ENCODE measurements at regions not wholly inside any gene's neighbourhood (a gene's known extent, or its start where the extent isn't known, plus 50 kb on each side); places are given as distances from the start of the nearest gene placed in this dataset.

DNA sequence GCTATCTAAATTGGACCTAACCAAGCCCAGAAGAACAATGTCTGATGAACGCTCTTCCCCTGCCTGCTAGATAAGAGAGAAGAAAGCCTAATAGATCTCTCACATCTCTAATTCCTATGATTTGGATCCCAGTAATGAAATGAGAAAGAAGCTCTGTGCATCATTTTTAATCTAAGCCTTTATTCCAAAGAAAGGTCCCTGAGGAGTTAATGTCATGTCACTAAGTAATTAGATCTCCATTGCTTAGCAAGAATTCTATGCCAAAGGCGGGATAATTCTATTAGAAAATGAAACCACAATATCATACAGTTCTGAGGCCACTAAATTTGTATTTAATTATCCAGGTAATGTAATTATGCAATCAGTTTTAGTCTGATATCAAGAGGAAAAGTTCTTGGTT is 74.2 kb upstream of the TMEM260 start:
- Histone ChIP-seq H3K4me2 (ENCODE audit: insufficient read depth, low read length) (no peak overlapping the region), H3K27ac (ENCODE audit: low read length) (no peak overlapping the region)

DNA sequence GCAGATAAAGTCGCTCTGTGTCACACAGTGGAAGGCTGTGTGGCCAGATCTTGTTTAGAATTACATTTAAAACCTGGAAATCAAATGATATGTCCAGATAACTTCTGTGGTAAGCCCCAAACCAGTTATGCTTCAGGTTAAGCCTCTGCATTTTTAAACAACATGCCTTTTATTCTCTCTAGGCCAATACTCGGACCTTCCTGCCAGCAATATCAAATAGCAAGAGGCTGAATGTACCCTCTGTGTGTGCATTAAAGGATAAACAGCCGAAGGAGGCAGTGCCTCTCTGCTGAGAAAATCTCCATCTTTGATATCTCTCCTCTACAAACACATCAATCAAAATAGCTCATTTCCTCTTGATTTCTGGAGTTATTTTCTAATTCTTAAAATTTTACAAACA is 67.1 kb upstream of the TMEM260 start:
- DNase-seq (no peak), ATAC-seq (ENCODE audit: insufficient read depth, low read depth) (no peak)
- H3K79me2 ChIP-seq (ENCODE audit: insufficient read depth, low read length): no peaks in the 10 kb centered on the region
- no peak overlapping the region for H3K4me2 ChIP-seq (ENCODE audit: insufficient read depth, low read length)
- no peaks in the 10 kb centered on the region for H3K36me3 ChIP-seq (ENCODE audit: insufficient read depth, low read length)
- H3K4me1 ChIP-seq (ENCODE audit: insufficient read depth, low read length): no peaks in the 10 kb centered on the region
- TF ChIP-seq, protein P1, sequence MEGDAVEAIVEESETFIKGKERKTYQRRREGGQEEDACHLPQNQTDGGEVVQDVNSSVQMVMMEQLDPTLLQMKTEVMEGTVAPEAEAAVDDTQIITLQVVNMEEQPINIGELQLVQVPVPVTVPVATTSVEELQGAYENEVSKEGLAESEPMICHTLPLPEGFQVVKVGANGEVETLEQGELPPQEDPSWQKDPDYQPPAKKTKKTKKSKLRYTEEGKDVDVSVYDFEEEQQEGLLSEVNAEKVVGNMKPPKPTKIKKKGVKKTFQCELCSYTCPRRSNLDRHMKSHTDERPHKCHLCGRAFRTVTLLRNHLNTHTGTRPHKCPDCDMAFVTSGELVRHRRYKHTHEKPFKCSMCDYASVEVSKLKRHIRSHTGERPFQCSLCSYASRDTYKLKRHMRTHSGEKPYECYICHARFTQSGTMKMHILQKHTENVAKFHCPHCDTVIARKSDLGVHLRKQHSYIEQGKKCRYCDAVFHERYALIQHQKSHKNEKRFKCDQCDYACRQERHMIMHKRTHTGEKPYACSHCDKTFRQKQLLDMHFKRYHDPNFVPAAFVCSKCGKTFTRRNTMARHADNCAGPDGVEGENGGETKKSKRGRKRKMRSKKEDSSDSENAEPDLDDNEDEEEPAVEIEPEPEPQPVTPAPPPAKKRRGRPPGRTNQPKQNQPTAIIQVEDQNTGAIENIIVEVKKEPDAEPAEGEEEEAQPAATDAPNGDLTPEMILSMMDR (IDR thresholded peaks at IDR 0.05; ENCODE audit: borderline replicate concordance, extremely low read depth, low read length, poor library complexity, severe bottlenecking): no peak
- TF ChIP-seq EZH2 (IDR thresholded peaks at IDR 0.05; ENCODE audit: borderline replicate concordance, low read depth, low read length, severe bottlenecking): no peak
- no peaks in the 10 kb centered on the region for H4K20me1 ChIP-seq (ENCODE audit: insufficient read depth, low read length)
- H3K4me3 ChIP-seq (ENCODE audit: low read depth in 1 of 2, low read length in 2 of 2): no peak overlapping the region
- H2AFZ ChIP-seq (ENCODE audit: low read depth, low read length): no peak overlapping the region
- no peak overlapping the region for H3K27ac ChIP-seq (ENCODE audit: low read length)
- H3K9ac ChIP-seq (ENCODE audit: low read depth, low read length): no peak overlapping the region
- H3K9me3 ChIP-seq (ENCODE audit: insufficient read depth, low read length, severe bottlenecking): no peaks in the 10 kb centered on the region
- H3K27me3 ChIP-seq (ENCODE audit: insufficient read depth, low read length, poor library complexity): peaks cover 45% of the 10 kb centered on the region

More for the DNA sequence above, 74.2 kb upstream of the TMEM260 start:
- Histone ChIP-seq H3K36me3 (ENCODE audit: insufficient read depth, low read length) (no peaks in the 10 kb centered on the region), H3K4me1 (ENCODE audit: insufficient read depth, low read length) (peaks cover 7% of the 10 kb centered on the region), H3K4me3 (ENCODE audit: low read depth in 1 of 2, low read length in 2 of 2) (no peak overlapping the region), H3K9me3 (ENCODE audit: insufficient read depth, low read length, severe bottlenecking) (no peaks in the 10 kb centered on the region), H3K9ac (ENCODE audit: low read depth, low read length) (no peak overlapping the region), H3K27me3 (ENCODE audit: insufficient read depth, low read length, poor library complexity) (peaks cover 21% of the 10 kb centered on the region), H4K20me1 (ENCODE audit: insufficient read depth, low read length) (no peaks in the 10 kb centered on the region), H3K79me2 (ENCODE audit: insufficient read depth, low read length) (no peaks in the 10 kb centered on the region), H2AFZ (ENCODE audit: low read depth, low read length) (no peak overlapping the region)
- DNase-seq (no peak), ATAC-seq (ENCODE audit: insufficient read depth, low read depth) (no peak)
- TF ChIP-seq EZH2 (IDR thresholded peaks at IDR 0.05; ENCODE audit: borderline replicate concordance, low read depth, low read length, severe bottlenecking): no peak
- TF ChIP-seq, protein P1 (IDR thresholded peaks at IDR 0.05; ENCODE audit: borderline replicate concordance, extremely low read depth, low read length, poor library complexity, severe bottlenecking): no peak

DNA sequence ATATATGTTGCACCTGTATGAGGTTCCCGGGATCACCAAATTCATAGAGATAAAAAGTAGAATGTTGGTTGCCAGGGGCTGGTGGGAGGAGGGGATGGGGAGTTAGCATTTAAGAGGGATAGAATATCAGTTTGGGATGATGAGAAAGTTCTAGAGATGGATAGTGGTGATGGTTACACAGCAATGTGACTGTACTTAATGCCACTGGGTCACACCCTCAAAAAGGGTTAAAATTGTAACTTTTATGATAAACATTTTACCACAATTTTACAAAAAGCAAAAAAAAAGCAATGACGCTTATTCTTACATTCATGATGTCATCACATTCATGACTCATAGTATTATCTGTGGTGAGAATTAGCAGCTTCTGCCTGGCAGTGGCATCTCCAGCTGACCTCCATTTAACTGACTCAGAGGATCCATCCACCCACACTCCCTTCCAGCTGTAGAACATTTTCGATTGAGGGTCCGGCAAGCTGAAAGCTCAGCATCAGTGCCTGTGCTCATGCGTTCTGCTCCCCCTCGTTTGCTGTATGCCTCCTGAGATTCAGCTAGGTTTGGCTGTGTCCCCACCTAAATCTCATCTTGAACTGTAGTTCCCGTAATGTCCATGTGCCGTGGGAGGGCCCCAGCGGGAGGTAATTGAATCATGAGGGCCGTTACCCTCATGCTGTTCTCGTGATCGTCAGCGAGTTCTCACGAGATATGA is 64.8 kb upstream of the TMEM260 start:
- DNase-seq: no peak
- Histone ChIP-seq H2AFZ (ENCODE audit: low read depth, low read length) (no peak overlapping the region), H3K4me1 (ENCODE audit: insufficient read depth, low read length) (no peaks in the 10 kb centered on the region), H3K79me2 (ENCODE audit: insufficient read depth, low read length) (no peaks in the 10 kb centered on the region), H3K36me3 (ENCODE audit: insufficient read depth, low read length) (no peaks in the 10 kb centered on the region), H3K9ac (ENCODE audit: low read depth, low read length) (no peak overlapping the region), H3K4me3 (ENCODE audit: low read depth in 1 of 2, low read length in 2 of 2) (no peak overlapping the region), H3K4me2 (ENCODE audit: insufficient read depth, low read length) (no peak overlapping the region), H3K27ac (ENCODE audit: low read length) (no peak overlapping the region), H3K9me3 (ENCODE audit: insufficient read depth, low read length, severe bottlenecking) (no peaks in the 10 kb centered on the region), H4K20me1 (ENCODE audit: insufficient read depth, low read length) (no peaks in the 10 kb centered on the region), H3K27me3 (ENCODE audit: insufficient read depth, low read length, poor library complexity) (peaks cover 47% of the 10 kb centered on the region)
- no peak for ATAC-seq (ENCODE audit: insufficient read depth, low read depth)
- TF ChIP-seq EZH2 (IDR thresholded peaks at IDR 0.05; ENCODE audit: borderline replicate concordance, low read depth, low read length, severe bottlenecking): no peak

DNA sequence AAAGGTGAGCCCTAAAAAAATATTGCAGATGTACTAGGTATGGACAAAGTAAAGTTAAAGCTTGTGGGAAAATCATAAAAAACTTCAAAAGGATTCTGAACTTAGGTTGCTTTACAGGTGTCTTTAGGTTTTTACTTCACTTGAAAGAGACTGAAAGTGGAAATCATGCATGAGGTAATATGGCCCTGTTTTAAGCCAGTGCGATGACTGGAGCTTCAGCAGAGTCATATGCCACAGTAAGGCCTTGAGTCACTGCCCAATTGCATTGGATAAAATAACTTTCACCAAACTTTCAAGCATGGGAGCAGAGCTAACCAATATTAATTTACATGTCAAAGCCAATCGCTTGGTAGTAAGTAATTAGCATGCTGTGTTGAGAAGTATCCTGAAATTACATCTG is 63.9 kb upstream of the TMEM260 start:
- Histone ChIP-seq H3K27me3 (ENCODE audit: insufficient read depth, low read length, poor library complexity) (peaks cover 48% of the 10 kb centered on the region), H4K20me1 (ENCODE audit: insufficient read depth, low read length) (no peaks in the 10 kb centered on the region), H3K79me2 (ENCODE audit: insufficient read depth, low read length) (no peaks in the 10 kb centered on the region), H3K9me3 (ENCODE audit: insufficient read depth, low read length, severe bottlenecking) (no peaks in the 10 kb centered on the region), H3K4me2 (ENCODE audit: insufficient read depth, low read length) (no peak overlapping the region), H3K4me1 (ENCODE audit: insufficient read depth, low read length) (no peaks in the 10 kb centered on the region), H3K36me3 (ENCODE audit: insufficient read depth, low read length) (no peaks in the 10 kb centered on the region), H3K9ac (ENCODE audit: low read depth, low read length) (no peak overlapping the region), H3K4me3 (ENCODE audit: low read depth in 1 of 2, low read length in 2 of 2) (no peak overlapping the region), H3K27ac (ENCODE audit: low read length) (no peak overlapping the region), H2AFZ (ENCODE audit: low read depth, low read length) (no peak overlapping the region)
- TF ChIP-seq, protein P1 (IDR thresholded peaks at IDR 0.05; ENCODE audit: borderline replicate concordance, extremely low read depth, low read length, poor library complexity, severe bottlenecking): no peak
- no peak for TF ChIP-seq EZH2 (IDR thresholded peaks at IDR 0.05; ENCODE audit: borderline replicate concordance, low read depth, low read length, severe bottlenecking)
- DNase-seq: no peak
- ATAC-seq (ENCODE audit: insufficient read depth, low read depth): no peak

All from DND-41 (cell line).